ENCODE measurements at regions not wholly inside any gene's neighbourhood (a gene's known extent, or its start where the extent isn't known, plus 50 kb on each side); places are given as distances from the start of the nearest gene placed in this dataset.

DNA sequence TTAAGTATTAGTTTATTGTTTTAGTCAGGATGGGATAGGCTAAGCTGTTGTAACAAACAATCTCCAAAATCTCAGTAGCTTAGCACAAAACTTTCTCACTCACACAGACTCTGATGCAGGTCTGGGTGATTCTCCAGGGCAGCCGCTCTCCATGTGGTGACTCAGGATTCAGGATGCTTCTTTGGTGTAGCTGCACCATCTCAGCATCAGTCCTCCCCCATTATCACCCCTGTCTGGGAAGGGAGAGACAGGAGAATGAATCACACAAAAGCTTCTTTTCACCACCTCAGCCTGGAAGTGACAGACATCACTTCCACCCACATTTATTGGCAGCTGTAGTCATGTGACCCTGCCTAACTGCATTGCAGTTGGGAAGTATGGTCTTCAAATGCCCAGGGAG, 142.3 kb downstream of the DICER1 start:
- H3K36me3 ChIP-seq (ENCODE audit: control insufficient read depth, insufficient read depth, low read length) = no peaks in the 10 kb centered on the region
- H3K27me3 ChIP-seq (ENCODE audit: control insufficient read depth, insufficient read depth, low read length) = no peaks in the 10 kb centered on the region
- DNase-seq (ENCODE audit: low read depth, low spot score) (no peak), ATAC-seq (no peak)
- no peak for TF ChIP-seq POLR2AphosphoS5 (IDR thresholded peaks at IDR 0.05; ENCODE audit: low read depth, low read length)
- TF ChIP-seq, protein P1, sequence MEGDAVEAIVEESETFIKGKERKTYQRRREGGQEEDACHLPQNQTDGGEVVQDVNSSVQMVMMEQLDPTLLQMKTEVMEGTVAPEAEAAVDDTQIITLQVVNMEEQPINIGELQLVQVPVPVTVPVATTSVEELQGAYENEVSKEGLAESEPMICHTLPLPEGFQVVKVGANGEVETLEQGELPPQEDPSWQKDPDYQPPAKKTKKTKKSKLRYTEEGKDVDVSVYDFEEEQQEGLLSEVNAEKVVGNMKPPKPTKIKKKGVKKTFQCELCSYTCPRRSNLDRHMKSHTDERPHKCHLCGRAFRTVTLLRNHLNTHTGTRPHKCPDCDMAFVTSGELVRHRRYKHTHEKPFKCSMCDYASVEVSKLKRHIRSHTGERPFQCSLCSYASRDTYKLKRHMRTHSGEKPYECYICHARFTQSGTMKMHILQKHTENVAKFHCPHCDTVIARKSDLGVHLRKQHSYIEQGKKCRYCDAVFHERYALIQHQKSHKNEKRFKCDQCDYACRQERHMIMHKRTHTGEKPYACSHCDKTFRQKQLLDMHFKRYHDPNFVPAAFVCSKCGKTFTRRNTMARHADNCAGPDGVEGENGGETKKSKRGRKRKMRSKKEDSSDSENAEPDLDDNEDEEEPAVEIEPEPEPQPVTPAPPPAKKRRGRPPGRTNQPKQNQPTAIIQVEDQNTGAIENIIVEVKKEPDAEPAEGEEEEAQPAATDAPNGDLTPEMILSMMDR (IDR thresholded peaks at IDR 0.05) = no peak
- TF ChIP-seq TCF7L2 (IDR thresholded peaks at IDR 0.05; ENCODE audit: low read depth, low read length) = no peak
- H3K4me3 ChIP-seq (ENCODE audit: low read depth in 2 of 2, low read length in 2 of 2) = no peak overlapping the region
- H3K27ac ChIP-seq (ENCODE audit: low read length) = no peak overlapping the region
- intact Hi-C loops (cut with micrococcal nuclease; ENCODE audit: unreplicated experiment) (no loop called here), in situ Hi-C loops (cut with HindIII; ENCODE audit: low pct_unique_long_range_greater_than_20kb, low sequenced_read_pairs) (no loop called here)
- no peaks in the 10 kb centered on the region for H3K4me1 ChIP-seq (ENCODE audit: control insufficient read depth, insufficient read depth, low read length)
- CTCF ChIA-PET = no interaction called here
- POLR2A ChIA-PET = no interaction called here
- H3K9me3 ChIP-seq (ENCODE audit: control insufficient read depth, insufficient read depth, low read depth, low read length) = no peaks in the 10 kb centered on the region
- no TSS peak for BruUV-seq (replicated peaks)

DNA sequence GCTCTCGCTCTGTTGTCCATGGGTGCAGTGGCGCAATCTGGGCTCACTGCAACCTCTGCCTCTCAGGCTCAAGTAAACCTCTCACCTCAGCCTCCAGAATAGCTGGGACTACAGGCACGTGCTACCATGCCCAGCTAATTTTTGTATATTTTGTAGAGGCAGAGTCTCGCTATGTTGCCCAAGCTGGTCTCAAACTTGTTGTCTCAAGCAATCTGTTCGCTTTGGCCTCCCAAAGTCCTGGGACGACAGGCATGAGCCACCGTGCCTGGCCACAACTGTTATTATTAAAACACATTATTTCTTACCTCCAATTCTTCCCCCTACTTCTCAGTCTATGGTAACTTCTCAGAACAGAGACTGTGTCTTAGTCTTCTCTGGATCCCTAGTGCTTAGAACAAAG, 143.3 kb downstream of the DICER1 start:
- Histone ChIP-seq H3K27me3 (ENCODE audit: control insufficient read depth, insufficient read depth, low read length) (no peaks in the 10 kb centered on the region), H3K9me3 (ENCODE audit: control insufficient read depth, insufficient read depth, low read depth, low read length) (no peaks in the 10 kb centered on the region), H3K4me3 (ENCODE audit: low read depth in 2 of 2, low read length in 2 of 2) (no peak overlapping the region), H3K27ac (ENCODE audit: low read length) (no peak overlapping the region), H3K4me1 (ENCODE audit: control insufficient read depth, insufficient read depth, low read length) (no peaks in the 10 kb centered on the region), H3K36me3 (ENCODE audit: control insufficient read depth, insufficient read depth, low read length) (no peaks in the 10 kb centered on the region)
- no peak for DNase-seq (ENCODE audit: low read depth, low spot score)
- intact Hi-C loops (cut with micrococcal nuclease; ENCODE audit: unreplicated experiment) (no loop called here), in situ Hi-C loops (cut with HindIII; ENCODE audit: low pct_unique_long_range_greater_than_20kb, low sequenced_read_pairs) (no loop called here)
- ATAC-seq = no peak
- no TSS peak for BruUV-seq (replicated peaks)
- ChIA-PET POLR2A (no interaction called here), CTCF (no interaction called here)
- TF ChIP-seq, protein P2, sequence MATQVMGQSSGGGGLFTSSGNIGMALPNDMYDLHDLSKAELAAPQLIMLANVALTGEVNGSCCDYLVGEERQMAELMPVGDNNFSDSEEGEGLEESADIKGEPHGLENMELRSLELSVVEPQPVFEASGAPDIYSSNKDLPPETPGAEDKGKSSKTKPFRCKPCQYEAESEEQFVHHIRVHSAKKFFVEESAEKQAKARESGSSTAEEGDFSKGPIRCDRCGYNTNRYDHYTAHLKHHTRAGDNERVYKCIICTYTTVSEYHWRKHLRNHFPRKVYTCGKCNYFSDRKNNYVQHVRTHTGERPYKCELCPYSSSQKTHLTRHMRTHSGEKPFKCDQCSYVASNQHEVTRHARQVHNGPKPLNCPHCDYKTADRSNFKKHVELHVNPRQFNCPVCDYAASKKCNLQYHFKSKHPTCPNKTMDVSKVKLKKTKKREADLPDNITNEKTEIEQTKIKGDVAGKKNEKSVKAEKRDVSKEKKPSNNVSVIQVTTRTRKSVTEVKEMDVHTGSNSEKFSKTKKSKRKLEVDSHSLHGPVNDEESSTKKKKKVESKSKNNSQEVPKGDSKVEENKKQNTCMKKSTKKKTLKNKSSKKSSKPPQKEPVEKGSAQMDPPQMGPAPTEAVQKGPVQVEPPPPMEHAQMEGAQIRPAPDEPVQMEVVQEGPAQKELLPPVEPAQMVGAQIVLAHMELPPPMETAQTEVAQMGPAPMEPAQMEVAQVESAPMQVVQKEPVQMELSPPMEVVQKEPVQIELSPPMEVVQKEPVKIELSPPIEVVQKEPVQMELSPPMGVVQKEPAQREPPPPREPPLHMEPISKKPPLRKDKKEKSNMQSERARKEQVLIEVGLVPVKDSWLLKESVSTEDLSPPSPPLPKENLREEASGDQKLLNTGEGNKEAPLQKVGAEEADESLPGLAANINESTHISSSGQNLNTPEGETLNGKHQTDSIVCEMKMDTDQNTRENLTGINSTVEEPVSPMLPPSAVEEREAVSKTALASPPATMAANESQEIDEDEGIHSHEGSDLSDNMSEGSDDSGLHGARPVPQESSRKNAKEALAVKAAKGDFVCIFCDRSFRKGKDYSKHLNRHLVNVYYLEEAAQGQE (IDR thresholded peaks at IDR 0.05; ENCODE audit: insufficient read depth in 1 of 2, low read depth in 2 of 2, low read length in 1 of 2) = no peak
- no peak for TF ChIP-seq SIN3A (IDR thresholded peaks at IDR 0.05; ENCODE audit: borderline replicate concordance, insufficient read depth, low read depth, low read length)

GRCh38 chr14:95011445-95012006, 145.8 kb downstream of the DICER1 start:
- intact Hi-C loops (cut with micrococcal nuclease; ENCODE audit: unreplicated experiment) = no loop called here
- ATAC-seq (no peak), DNase-seq (ENCODE audit: low read depth, low spot score) (no peak)
- Histone ChIP-seq H3K4me1 (ENCODE audit: control insufficient read depth, insufficient read depth, low read length) (no peaks in the 10 kb centered on the region), H3K4me3 (ENCODE audit: low read depth in 2 of 2, low read length in 2 of 2) (no peak overlapping the region), H3K27ac (ENCODE audit: low read length) (no peak overlapping the region), H3K9me3 (ENCODE audit: control insufficient read depth, insufficient read depth, low read depth, low read length) (no peaks in the 10 kb centered on the region), H3K27me3 (ENCODE audit: control insufficient read depth, insufficient read depth, low read length) (no peaks in the 10 kb centered on the region), H3K36me3 (ENCODE audit: control insufficient read depth, insufficient read depth, low read length) (no peaks in the 10 kb centered on the region)
- TF ChIP-seq, protein P2 (IDR thresholded peaks at IDR 0.05; ENCODE audit: insufficient read depth in 1 of 2, low read depth in 2 of 2, low read length in 1 of 2) = no peak
- TF ChIP-seq TCF7L2 (IDR thresholded peaks at IDR 0.05; ENCODE audit: low read depth, low read length) (no peak), POLR2AphosphoS5 (IDR thresholded peaks at IDR 0.05; ENCODE audit: low read depth, low read length) (no peak)
- TF ChIP-seq, protein P1 (IDR thresholded peaks at IDR 0.05) = no peak
- no TSS peak for BruUV-seq (replicated peaks)
- ChIA-PET CTCF (no interaction called here), POLR2A (no interaction called here)
- in situ Hi-C loops (cut with HindIII; ENCODE audit: low pct_unique_long_range_greater_than_20kb, low sequenced_read_pairs) = no loop called here
